Gastroesophageal sphincter (tissue), 4 donors: ENCODE measurements at regions not wholly inside any gene's neighbourhood (a gene's known extent, or its start where the extent isn't known, plus 50 kb on each side); places are given as distances from the start of the nearest gene placed in this dataset.
"Not testable (repeated sequence)": the region's sequence is repeated elsewhere in the genome, so short reads cannot be mapped to it uniquely, and the experiment has no call there.

ENCODE experiments used
- ATAC-seq: fragments of 150-250 bp; one replicate; pipeline ENCODE4 v1.9.1; 2016; ENCODE audit warnings: mild to moderate bottlenecking, moderate library complexity
- H3K27ac ChIP-seq, 4 donors: fragments of 200-600 bp; sonication (generic) in 3 of 4; 1 replicate in 3 of 4; 2 replicates in 1 of 4; pipeline ENCODE4 v1.5.1; 2016 to 2019
- H3K27me3 ChIP-seq: fragments of 200-600 bp; sonication (generic); one replicate; pipeline ENCODE4 v1.5.1; 2019
- H3K36me3 ChIP-seq, 2 donors: fragments of 200-600 bp; sonication (generic); one replicate each; pipeline ENCODE4 v1.5.1; 2019; ENCODE audit warnings: control low read depth in 1 of 2
- H3K4me1 ChIP-seq, 3 donors: fragments of 200-600 bp; sonication (generic); 1 replicate in 2 of 3; 2 replicates in 1 of 3; pipeline ENCODE4 v1.5.1; 2016 to 2019; ENCODE audit warnings: control low read depth in 2 of 3
- H3K4me3 ChIP-seq, 2 donors: fragments of 200-600 bp; sonication (generic); one replicate each; pipeline ENCODE4 v1.5.1; 2019; ENCODE audit warnings: mild to moderate bottlenecking in 1 of 2, moderate library complexity in 1 of 2
- H3K9me3 ChIP-seq, 3 donors: fragments of 200-600 bp; sonication (generic); one replicate each; pipeline ENCODE4 v1.5.1; 2017 to 2019; ENCODE audit warnings: control low read depth in 2 of 3
- EP300 ChIP-seq: sonication (generic); formaldehyde crosslinking; IDR thresholded peaks from one replicate; pipeline ENCODE4 v1.6.1; 2017; ENCODE audit warnings: antibody characterized with exemption, mild to moderate bottlenecking
- POLR2A ChIP-seq, 2 donors: fragments of 450-650 bp; IDR thresholded peaks; one replicate each; pipeline ENCODE4 v1.6.1; 2017; ENCODE audit warnings: antibody characterized with exemption in 2 of 2, mild to moderate bottlenecking in 2 of 2, moderate library complexity in 1 of 2
- POLR2AphosphoS5 ChIP-seq: sonication (generic); formaldehyde crosslinking; IDR thresholded peaks from one replicate; pipeline ENCODE4 v1.6.1; 2017; ENCODE audit warnings: antibody characterized with exemption
- WGBS, 2 donors: methylation state at CpG; one replicate each; pipeline ENCODE4 v1.1.5; 2018; ENCODE audit warnings: low coverage in 1 of 2; 5-methylcytosine and 5-hydroxymethylcytosine counted together
- TF ChIP-seq, protein P1 (sequence below), 4 experiments: fragments of 200-600 bp in 2 of 4; fragments of 450-650 bp in 2 of 4; sonication (generic) in 1 of 4; IDR thresholded peaks; one replicate each; pipeline ENCODE4 v1.5.1; 2017 to 2019; ENCODE audit warnings: antibody characterized with exemption in 4 of 4, mild to moderate bottlenecking in 2 of 4, moderate library complexity in 2 of 4

DNA sequence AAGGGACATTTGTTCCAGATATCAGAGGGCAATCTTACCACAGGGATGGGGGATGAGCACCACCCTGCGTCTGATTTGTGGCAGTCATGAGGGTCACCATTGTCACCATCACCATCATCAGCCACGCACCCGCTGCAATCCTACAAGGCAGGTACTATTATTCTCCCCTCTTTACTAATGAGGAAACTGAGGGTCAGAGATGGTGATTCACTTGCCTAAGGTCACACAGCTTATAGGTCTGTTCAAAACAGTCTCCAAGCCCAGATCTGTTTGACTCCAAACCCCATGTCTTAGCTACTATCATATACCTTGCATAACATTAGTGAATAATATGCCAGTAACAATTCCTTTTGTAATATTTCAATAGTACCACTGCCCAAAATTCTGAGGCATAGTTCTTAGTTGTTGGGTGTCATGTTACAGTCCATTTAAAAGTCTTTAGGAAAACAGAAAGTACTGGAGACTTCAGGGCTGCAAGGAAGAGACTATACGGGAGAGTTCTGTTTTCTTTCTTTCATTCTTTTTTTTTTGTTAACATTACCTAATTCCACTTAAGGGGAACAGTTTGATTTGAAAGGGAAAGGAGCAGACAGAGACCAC lies 166.4 kb downstream of the C16orf95 start:
- H3K9me3 ChIP-seq: peaks cover 0 to 11% (median 0%) of the 10 kb centered on the region in 3 donors
- H3K4me3 ChIP-seq: no peak overlapping the region
- H3K27ac ChIP-seq: no peak overlapping the region
- no peak for ATAC-seq
- H3K4me1 ChIP-seq: no peaks in the 10 kb centered on the region
- no peaks in the 10 kb centered on the region for H3K36me3 ChIP-seq
- TF ChIP-seq POLR2A (IDR thresholded peaks at IDR 0.05) (no peak), POLR2AphosphoS5 (no peak), EP300 (no peak)
- TF ChIP-seq, protein P1, sequence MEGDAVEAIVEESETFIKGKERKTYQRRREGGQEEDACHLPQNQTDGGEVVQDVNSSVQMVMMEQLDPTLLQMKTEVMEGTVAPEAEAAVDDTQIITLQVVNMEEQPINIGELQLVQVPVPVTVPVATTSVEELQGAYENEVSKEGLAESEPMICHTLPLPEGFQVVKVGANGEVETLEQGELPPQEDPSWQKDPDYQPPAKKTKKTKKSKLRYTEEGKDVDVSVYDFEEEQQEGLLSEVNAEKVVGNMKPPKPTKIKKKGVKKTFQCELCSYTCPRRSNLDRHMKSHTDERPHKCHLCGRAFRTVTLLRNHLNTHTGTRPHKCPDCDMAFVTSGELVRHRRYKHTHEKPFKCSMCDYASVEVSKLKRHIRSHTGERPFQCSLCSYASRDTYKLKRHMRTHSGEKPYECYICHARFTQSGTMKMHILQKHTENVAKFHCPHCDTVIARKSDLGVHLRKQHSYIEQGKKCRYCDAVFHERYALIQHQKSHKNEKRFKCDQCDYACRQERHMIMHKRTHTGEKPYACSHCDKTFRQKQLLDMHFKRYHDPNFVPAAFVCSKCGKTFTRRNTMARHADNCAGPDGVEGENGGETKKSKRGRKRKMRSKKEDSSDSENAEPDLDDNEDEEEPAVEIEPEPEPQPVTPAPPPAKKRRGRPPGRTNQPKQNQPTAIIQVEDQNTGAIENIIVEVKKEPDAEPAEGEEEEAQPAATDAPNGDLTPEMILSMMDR (IDR thresholded peaks at IDR 0.05): no peak
- WGBS, 2 donors: 57 to 75% methylated on average over 3 to 4 of the region's 4 CpGs
- H3K27me3 ChIP-seq: peaks cover 19% of the 10 kb centered on the region

DNA sequence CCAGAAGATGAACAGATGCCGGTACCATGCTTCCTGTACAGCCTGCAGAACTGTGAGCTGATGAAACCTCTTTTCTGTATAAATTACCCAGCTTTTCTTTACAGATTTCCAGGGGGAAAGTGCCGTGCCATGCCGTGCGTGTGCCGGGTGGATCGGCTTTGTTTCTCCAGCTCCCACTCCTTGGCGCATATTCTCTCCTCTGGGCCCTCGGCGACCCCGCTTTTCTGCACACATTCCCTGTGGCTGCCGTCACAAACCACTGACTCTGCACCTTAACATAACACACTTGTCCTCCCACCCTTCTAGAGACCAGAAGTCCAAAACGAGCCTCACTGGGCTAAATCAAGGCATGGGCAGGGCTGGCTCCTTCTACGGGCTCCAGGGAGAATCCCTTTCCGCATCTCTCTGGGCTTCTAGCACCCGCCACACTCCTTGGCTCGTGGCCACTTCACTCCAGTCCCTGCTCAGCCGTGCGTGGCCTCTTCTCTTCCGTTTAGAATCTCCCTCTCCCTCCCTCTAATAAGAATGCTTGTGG lies 164.9 kb downstream of the C16orf95 start:
- Histone ChIP-seq H3K27me3 (peaks cover 31% of the 10 kb centered on the region), H3K9me3 (peaks cover 0 to 11% (median 0%) of the 10 kb centered on the region in 3 donors), H3K36me3 (no peaks in the 10 kb centered on the region), H3K4me1 (no peaks in the 10 kb centered on the region), H3K27ac (no peak overlapping the region), H3K4me3 (no peak overlapping the region)
- no peak for TF ChIP-seq EP300
- TF ChIP-seq POLR2AphosphoS5: no peak
- TF ChIP-seq, protein P1 (IDR thresholded peaks at IDR 0.05): no peak
- TF ChIP-seq POLR2A (IDR thresholded peaks at IDR 0.05): no peak
- ATAC-seq: no peak
- 92 to 98% methylated on average over 12 to 16 of the region's 19 CpGs for WGBS, 2 donors

DNA sequence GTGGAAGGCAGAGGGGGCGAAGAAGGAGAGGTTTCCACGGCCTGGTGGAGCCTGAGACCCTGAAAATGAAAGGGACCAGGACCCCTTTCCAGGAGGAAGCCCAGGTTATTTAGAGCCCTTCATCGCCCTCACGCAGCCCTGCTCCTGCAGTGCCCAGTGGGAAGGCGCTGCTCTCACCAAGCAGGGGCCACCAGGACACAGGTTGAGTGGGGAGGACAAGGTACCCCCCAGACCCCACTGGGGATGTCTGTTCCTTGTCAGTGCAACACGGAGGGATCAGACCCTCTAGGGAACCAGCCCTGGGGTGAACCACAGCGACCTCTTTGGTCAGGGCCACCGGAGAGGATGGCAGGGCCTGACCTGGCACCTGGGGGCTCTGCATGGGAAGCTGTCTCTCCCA lies 163.9 kb downstream of the C16orf95 start:
- no peak for ATAC-seq
- no peak overlapping the region for H3K27ac ChIP-seq
- H3K9me3 ChIP-seq: peaks cover 0 to 11% (median 0%) of the 10 kb centered on the region in 3 donors
- peaks cover 38% of the 10 kb centered on the region for H3K27me3 ChIP-seq
- H3K4me1 ChIP-seq: no peaks in the 10 kb centered on the region
- no peaks in the 10 kb centered on the region for H3K36me3 ChIP-seq
- no CpG with 5 or more reads among the region's 8 CpGs for WGBS, 2 donors
- TF ChIP-seq EP300 (no peak), POLR2A (IDR thresholded peaks at IDR 0.05) (no peak), POLR2AphosphoS5 (no peak)
- TF ChIP-seq, protein P1 (IDR thresholded peaks at IDR 0.05): no peak
- H3K4me3 ChIP-seq: no peak overlapping the region

DNA sequence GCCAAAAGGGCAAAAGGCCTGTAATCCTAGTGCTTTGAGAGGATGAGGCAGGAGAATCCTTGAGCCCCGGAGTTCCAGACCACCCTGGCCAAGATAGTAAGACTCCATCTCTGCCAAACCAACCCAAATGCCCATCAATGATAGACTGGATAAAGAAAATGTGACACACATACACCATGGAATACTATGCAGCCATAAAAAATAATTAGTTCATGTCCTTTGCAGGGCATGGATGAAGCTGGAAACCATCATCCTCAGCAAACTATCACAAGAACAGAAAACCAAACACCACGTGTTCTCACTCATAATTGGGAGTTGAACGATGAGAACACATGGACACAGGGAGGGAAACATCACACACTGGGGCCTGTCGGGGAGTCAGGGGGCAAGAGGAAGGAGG lies 161.9 kb downstream of the C16orf95 start:
- peaks cover 58% of the 10 kb centered on the region for H3K27me3 ChIP-seq
- WGBS, 2 donors: 83% methylated on average over 4 of the region's 4 CpGs
- H3K36me3 ChIP-seq, H3K4me1 ChIP-seq, H3K9me3 ChIP-seq, H3K4me3 ChIP-seq, H3K27ac ChIP-seq, ATAC-seq: not testable (repeated sequence)

DNA sequence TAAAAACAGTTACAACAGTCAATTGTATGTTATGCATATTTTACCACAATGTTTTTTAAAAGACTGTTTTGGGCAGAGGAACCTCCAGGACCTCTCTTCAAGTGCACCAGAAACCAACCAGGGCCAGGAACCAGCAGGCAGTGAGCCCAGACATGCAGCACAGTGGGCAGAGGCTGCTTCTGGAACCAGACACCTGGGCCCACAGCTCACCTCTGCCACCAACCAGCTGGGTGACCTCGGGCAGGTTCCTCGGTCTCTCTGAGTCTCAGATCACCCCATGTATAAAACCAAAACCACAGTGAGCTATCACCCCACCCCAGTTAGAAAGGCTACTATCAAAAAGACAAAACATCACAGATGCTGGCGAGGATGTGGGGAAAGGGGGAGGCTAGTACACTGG lies 161.0 kb downstream of the C16orf95 start:
- H3K9me3 ChIP-seq: no peaks in the 10 kb centered on the region
- H3K4me1 ChIP-seq: no peaks in the 10 kb centered on the region
- H3K27me3 ChIP-seq: peaks cover 67% of the 10 kb centered on the region
- H3K4me3 ChIP-seq: no peak overlapping the region
- no peak for ATAC-seq
- TF ChIP-seq POLR2AphosphoS5 (no peak), POLR2A (IDR thresholded peaks at IDR 0.05) (no peak), EP300 (no peak)
- TF ChIP-seq, protein P1 (IDR thresholded peaks at IDR 0.05): no peak
- no peaks in the 10 kb centered on the region for H3K36me3 ChIP-seq
- no peak overlapping the region for H3K27ac ChIP-seq
- WGBS, 2 donors: 60% methylated on average over 1 of the region's 3 CpGs; no CpG with 5 or more reads in 1 of the 2 donors
